Activated CD4-positive, CD25-positive, alpha-beta regulatory T cell (primary cell): ENCODE measurements at regions not wholly inside any gene's neighbourhood (a gene's known extent, or its start where the extent isn't known, plus 50 kb on each side); places are given as distances from the start of the nearest gene placed in this dataset.

Experiments
- DNase-seq, 4 experiments: peaks; one replicate each; lab custom pipeline; 2025; lab: John Stamatoyannopoulos, UW

GRCh38 chr11:8799273-8799672 is 111.7 kb upstream of the AKIP1 start:
- no peak for DNase-seq

GRCh38 chr11:8800520-8801110 is 110.4 kb upstream of the AKIP1 start:
- DNase-seq: no peak

- DNase-seq: no peak
Observed at GRCh38 chr11:8801121-8801520, 109.9 kb upstream of the AKIP1 start.

- no peak for DNase-seq
Observed at GRCh38 chr11:8802251-8802650, 108.7 kb upstream of the AKIP1 start.

DNA sequence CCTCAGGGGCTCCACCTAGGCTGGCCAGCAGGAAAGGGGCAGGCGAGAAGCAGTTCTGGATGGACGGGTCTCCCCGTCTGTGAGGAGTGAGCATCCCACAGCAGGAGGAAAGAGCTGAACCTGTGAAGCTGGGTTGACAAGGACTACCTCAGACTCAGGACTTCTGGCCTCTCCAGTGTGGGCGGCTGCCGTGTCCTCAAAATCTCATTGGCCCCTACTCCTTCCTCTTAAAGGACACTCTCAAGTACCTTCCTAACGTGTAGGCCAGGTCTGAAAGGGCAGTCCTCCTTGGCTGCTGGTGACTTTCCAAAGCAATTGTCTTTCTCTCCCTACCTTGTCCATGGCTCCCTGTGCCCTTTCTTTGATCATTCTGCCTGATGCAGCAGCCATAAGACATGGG is 107.0 kb upstream of the AKIP1 start:
- no peak for DNase-seq

DNA sequence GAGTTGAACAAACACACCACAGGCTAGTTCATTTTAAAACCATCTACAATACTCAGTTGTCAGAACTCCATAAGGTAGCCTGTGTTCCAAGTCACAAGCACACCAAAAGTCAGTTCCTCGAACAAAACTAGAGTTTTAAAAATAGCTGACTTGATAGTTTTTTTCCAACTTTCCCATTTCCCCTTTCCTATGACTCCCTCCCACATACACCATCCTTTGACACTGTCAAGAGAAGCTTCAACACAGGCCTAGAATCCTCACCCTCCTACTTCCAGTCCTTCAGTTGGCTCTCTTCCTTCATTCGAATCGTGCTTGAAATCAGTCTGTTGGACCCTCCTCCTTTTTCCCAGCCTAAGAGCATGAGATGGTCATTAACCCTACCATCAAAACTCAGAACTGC is 105.7 kb upstream of the AKIP1 start:
- no peak for DNase-seq

- DNase-seq: no peak
Observed at GRCh38 chr11:8806974-8807373, 104.0 kb upstream of the AKIP1 start.

DNA sequence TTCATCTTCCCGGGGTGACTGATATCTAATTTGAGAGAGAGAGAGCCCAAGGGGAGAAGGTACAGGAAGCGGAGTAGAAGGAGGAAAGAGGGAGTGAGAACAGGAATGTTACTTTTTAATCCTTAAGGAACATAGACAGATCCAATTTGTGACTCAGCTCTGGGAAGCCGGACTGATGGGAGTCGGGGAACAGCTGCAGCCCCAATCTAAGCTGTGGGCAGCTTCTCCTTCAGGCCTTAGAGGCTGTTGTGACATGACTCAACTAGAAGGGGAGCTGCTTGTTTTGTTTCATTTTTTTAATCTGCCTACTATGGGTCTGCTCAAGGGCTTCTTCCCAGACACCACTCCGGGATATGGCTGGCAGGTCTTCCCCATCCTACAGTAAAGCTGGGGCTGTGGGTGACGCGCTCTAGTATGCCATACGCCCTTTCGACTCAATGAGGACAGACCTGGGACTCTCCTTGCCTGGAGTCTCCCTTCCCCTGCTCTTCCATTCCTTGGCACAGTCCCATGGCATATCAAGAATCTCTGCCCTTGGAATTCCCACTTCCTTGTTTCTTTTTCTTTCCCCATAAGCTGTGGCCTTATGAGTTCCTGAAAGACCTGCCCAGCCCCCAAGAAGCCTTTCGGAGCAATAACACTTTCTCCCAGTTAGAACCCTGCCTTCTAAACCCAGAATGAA is 103.3 kb upstream of the AKIP1 start:
- no peak for DNase-seq

GRCh38 chr11:8808226-8808585 is 102.8 kb upstream of the AKIP1 start:
- DNase-seq: no peak

- DNase-seq: no peak
Observed at GRCh38 chr11:8809241-8809938, 101.6 kb upstream of the AKIP1 start.

DNA sequence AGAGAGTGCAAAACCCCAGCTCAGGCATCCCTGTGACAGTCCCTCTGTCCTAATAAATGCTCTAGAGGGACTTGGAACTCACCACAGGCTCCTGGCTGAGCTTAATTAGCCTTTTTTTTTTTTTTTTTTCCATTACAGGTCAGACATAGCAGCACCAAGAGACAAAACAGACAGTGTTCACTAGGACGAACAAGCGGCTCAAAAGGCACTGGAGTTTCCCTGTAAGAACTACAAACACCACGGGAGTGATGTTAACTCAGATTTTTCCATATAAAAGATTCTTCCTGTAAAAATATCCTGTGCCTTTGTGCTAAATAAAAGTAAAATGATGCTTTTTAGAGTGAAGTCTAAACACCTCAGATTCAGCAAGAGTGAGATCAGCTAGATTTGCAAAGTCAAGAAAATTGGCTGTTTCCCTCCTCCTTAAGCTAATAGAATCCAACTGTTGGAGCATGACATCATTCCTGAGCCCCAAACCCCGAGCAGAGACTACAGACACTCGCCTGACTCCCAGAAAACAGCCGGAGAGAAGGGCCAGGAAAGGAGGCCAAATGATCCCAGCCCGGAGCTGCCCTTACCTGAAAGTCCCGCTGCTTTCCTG is 101.0 kb upstream of the AKIP1 start:
- DNase-seq: no peak

- no peak for DNase-seq
Observed at GRCh38 chr11:8810540-8811301, 100.3 kb upstream of the AKIP1 start.

- no peak for DNase-seq
Observed at GRCh38 chr11:8811571-8811970, 99.4 kb upstream of the AKIP1 start.

DNA sequence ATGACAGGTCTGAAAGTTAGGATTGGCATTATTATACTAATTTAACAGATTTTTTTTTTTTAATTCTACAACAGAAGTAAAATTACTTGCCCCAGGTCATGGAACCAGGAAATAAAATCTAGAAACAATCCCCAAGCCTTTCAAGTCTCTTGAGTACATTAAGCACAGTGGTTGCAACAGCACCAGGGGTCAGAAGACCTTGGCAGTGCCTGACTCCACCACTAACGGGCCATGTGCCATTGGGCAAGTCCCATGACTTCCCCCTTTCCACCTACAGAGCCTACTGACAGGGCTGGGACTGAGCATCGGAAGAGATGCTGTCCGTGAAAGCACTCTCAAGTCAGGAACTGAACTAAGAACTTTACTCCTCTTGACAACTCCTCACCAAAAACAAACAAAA is 98.6 kb upstream of the AKIP1 start:
- DNase-seq: no peak

GRCh38 chr11:8813658-8814057 is 97.3 kb upstream of the AKIP1 start:
- peak in 2 of 4 experiments; percentile 5 to 13 for DNase-seq

DNA sequence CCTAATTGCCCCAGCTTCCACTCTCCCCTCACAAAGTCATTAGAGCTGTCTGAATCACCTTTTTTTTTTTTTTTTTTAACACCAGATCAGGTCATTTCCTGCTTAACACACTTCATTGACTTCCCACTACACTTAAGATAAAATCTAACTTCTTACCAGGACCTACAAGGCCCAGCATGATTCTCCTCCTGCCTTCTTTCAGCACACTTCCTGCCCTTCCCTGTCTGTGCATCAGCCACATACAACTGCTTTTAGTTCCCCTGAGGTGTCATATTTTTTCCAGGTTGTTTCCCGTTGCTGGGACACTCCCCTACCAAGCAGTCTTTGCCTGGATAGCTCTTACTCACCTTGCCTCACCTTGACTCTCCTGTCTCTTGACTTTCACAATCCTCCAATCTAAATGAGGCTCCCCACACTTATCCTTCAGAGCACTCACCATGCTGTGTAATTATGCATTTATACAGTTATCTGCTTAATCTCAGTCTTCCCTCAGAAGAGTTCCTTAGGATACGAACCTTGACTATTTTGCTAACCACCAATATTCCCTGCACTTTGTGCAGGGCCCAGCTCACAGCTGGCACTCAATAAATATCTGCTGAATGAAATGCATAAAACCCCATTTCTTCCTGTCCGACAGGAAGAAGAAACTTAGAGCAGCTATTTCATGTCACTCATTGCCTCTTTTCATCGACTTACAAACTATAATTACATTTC is 96.6 kb upstream of the AKIP1 start:
- DNase-seq: no peak

DNA sequence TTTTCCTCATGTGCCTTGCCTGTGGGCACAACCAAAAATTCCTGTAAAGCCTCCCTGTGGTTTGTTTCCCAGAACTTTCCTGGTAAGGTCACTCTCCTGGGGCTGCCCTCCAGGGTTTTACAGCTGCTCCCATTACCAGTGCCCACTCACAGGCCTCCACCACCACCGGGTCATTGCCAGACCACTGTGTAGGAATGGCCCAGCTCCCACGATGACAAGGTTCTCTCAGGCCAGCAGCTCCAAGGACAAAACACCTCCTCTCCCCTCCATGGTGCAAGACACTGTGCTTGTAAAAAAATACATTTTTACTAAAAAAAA is 96.1 kb upstream of the AKIP1 start:
- DNase-seq: no peak

- DNase-seq: no peak
Observed at GRCh38 chr11:8818421-8818820, 92.6 kb upstream of the AKIP1 start.

DNA sequence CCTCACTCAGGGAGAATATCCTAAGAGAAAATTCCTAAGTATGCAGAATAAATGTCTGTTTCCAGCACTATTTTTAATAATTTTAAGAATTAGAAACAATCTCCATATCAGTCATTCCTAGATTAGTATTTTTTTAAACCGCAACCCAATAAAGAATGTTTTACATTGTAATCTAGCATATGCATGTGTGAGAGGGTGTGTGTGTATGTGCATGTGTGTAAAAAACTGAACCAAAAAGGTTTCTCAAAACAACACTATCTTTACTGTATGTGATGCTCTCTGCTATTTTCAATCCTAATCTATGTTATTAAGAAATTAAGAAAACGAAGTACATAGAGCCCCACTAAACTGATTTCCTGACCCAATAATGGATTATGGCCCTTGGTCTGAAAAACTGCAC is 90.6 kb upstream of the AKIP1 start:
- DNase-seq: no peak

- DNase-seq: no peak
Observed at GRCh38 chr11:8822469-8822868, 88.5 kb upstream of the AKIP1 start.

- no peak for DNase-seq
Observed at GRCh38 chr11:8823174-8823742, 87.7 kb upstream of the AKIP1 start.
